GM19463 (cell line): ENCODE measurements at regions not wholly inside any gene's neighbourhood (a gene's known extent, or its start where the extent isn't known, plus 50 kb on each side); places are given as distances from the start of the nearest gene placed in this dataset.
"Not testable (repeated sequence)": the region's sequence is repeated elsewhere in the genome, so short reads cannot be mapped to it uniquely, and the experiment has no call there.

Experiments used
- ATAC-seq: cut with Tn5 transposase; IDR thresholded peaks from one replicate; pipeline ENCODE4 v1.9.1; 2021; ENCODE audit warnings: mild to moderate bottlenecking, moderate library complexity; ENCODE audit not compliant: unreplicated experiment

DNA sequence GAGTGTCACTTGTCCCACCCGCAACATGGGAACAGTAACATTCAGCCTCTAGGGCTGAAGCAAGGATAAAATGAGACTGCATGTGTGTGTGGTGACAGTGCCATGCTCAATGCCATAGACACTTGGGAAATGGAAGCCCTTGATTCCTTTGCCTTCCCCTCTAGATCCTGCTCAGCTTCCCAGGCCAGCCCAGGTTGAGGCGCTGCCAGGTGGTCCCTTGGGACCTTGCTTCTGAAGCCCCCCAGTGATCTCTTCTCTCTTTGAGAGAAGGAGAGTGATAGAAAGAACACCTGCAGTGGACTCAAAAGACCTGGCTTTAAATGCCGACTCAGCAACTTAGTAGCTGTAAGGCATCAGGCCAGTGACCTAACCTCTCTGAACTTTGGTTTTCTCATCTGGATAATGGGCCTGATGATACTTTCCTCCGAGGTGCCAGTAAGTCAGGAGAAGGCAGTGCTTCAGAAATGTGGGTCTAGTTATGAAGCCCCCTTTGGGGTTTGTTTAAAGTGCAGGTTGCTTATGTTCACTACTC lies 144.5 kb downstream of the RPLP1 start:
- ATAC-seq = no peak

DNA sequence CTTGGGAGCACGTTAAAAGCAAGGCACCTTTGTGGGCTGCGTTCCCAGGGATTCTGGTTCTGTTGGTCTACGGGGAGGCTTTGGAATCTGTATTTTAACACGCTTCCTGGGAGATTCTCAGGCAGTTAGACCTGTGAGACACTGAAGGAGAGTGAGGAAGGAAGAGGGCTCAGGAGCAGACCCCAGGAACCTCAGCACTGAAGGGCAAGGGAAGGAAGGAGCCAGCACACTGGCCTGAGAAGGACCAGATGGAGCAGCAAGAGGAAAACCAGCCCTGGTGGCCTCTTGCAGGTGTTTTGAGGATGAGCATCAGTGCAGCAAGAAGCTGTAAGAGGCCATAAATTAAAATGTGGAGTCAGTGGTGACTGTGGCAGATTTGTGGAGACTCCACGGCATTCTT lies 146.7 kb downstream of the RPLP1 start:
- ATAC-seq = no peak

DNA sequence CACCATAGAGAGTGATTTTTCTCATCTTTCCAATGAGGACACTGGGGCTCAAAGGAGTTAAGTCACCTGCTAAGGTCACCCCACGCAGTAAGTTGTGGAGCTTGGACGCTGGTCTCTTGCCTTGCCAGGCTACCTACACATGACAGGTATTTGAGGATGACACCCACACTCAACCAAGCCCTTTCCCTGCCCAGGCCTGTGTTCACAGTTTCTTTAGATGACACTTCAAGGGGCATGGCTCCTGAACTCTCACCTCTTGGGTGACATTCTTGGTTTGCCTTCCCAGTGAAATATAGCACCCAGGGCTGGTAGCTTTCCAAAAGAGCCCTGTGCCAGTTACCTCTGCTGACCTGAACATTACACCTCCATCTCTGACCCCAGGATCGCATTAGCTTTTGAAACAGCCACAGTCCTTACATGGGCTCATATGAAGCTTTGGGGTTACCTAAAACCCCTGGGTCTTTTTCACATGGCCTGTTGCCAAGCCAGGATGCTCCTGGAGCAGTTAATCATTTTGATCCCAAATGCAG lies 148.0 kb downstream of the RPLP1 start:
- ATAC-seq = no peak

DNA sequence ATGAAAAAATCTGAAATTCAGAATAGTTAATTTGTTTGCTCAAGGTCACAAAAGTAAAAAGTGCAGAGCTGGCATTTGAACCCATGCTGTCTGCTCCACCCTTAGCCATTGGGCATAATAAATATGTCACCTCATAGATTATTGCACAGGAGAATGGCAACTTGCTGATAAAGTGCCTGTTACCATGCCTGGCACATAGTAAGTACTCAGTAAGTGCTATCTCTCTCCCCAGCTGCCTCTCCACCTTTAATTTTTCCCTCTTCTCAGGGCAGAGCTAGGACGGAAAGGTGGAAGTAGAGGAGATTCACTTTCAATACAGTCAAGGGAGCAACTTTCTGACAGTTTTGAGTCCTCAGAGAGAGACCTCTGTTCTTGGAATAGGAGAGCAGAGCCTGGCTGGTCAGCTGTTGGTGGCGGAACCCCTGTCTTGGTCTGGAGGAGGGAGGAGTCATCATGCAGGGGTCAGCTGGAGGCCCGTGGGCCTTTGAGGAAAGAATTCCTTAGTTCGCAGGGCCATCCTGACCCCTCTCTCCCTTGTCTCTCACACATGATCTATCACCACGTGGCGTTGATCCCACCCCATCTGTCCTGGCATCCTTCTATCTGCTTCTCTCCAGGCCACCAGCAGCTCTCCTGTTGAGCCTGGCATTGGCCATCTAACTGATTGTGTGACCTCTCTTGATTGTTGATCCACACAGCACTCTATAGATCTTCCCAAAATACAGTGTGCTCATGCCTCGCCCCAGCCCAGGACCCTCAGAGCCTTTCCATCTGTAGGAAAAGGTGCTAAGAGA lies 149.3 kb downstream of the RPLP1 start:
- ATAC-seq = no peak

DNA sequence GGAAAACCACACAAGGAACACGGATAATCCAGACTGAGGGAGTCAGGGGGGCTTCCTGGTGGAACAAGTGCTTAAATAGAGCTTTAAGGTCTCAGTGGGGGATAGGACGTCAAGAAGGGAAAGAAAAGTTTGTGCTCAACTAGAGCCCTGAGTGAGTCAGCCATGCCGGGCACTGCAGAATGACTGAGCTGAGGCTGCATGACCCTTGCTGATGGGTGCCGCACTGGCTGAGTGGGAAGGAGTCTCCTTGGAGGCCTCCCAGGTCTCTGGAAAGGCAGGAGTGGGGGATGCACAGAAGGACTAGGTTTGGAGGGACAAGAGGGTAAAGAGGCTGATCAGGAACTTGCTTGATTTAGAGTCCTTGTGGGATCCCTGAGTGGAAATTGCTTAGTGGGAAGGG lies 150.3 kb downstream of the RPLP1 start:
- ATAC-seq = no peak

DNA sequence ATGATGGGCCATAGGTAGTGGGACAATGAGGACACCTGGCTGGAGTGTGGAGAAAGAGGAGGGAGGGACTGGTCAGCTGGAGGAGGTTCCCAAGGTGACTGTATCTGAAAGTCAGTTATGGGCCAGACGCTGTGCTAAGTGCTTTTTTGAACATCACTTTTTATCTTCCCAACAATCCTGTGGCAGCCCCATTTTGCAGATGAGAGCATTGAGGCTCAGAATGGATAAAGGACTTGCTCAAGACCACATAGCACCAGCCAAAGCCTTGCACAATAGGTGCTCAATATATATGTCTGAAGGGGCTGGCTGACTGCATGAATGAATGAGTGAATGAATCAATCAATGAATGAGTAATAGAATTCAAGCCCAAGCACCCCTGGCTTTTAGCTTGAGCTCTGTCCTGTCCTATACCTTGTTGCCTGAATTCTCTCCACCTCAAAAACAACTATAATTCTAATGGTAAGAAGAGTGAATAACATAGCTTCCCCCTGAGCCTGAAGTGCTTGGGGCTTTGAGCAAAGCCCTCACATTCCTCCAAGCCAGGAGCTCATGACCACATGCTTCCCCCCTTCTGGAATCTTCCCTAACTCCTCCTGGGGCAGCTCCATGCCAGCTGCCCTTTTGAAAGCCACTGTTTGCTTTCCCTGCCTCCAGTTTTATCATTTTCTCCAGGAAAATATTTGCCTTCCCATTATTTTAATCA lies 150.9 kb downstream of the RPLP1 start:
- ATAC-seq = no peak

DNA sequence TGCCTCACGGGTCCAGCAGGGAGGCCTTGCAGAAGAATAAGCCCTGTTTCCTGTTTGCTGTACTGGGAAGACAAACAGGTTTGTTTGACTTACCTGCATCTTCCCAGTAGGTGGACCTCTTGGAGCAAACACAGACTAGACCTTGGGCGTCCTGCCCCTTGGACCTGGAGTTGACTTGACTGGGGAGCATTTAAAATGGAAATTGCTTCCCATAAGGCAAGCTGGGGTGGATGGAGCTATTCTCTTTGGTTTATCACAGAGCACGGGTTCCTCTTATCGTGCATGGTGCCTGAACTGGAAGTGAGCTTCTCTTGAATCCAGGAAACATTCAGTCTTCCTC lies 151.4 kb downstream of the RPLP1 start:
- no peak for ATAC-seq

DNA sequence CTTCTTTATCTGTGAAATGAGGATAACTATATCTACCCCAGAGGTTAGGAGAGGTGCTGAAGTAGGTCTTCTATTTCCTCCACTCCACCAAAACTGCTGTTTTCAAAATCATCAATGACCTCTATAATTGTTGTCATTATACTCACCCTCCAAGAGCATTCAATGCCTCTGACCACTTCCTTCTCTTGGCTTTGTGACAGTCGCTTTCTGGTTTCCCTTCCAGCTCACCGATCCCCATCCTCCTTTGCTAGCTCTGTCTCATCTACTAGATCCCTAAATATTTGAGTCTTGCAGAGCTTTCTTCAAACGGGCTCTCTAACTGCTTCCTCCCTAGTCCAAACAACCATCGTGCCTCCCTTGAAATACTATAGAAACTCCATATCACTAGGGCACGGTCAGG lies 153.5 kb downstream of the RPLP1 start:
- no peak for ATAC-seq

DNA sequence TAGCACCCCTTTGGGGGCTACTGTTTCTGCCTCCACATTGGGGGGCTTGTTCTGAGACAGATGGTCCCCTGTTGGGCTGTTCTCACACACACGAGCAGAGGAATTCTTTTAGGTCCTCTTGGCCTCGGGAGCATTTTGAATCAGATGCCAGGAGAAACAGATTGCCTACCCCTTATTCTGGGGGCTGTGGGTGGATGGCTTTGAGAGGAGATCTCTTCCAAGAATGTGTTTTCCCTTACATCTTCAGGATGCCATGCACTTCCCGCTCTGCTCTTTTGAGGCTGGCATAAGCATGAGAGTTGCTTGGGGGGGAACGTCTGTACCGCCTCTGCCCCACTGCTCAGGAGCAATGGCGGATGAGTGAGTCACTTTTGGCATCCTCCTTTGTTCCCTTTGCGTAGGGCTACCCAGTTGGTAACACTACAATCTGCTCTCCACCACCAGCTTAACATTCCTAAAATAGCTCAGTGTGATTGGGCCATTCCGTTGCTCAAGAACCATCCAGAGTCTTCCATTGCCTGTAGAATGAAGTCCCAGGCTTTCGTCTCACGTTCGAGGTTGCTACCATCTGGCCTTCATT lies 154.4 kb downstream of the RPLP1 start:
- no peak for ATAC-seq

DNA sequence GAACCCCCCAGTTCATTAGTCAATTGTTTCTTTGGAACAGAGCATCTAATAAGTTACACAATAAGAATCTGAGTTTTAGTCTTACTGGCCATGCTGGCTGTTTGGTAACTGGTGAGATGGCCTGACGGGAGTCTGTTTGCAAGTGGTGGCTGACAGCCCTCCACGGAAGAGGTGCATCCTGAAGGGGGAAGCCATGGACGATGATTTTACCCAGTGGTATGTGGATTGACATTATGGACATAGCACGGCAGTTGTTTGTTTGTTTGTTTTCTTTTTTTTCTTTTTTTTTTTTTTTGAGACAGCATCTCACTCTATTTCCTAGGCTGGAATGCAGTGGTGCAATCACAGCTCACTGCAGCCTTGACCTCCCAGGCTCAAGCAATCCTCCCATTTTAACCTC lies 156.0 kb downstream of the RPLP1 start:
- no peak for ATAC-seq

DNA sequence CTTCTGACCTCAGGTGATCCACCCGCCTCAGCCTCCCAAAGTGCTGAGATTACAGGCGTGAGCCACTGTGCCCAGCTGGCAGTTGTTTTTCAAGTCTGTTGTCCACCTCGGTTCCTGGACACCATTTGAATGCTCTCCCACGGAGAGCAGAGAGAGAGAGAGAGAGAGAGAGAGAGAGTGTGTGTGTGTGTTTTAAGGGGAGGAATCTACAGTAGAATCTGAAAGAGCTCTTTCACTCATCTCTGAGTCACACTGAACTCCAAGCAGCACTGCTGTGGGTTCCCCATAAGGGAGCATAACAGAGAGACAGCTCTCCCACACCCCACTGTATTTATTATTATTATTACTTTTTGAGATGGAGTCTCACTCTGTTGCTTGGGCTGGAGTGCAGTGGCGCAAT lies 156.6 kb downstream of the RPLP1 start:
- no peak for ATAC-seq

DNA sequence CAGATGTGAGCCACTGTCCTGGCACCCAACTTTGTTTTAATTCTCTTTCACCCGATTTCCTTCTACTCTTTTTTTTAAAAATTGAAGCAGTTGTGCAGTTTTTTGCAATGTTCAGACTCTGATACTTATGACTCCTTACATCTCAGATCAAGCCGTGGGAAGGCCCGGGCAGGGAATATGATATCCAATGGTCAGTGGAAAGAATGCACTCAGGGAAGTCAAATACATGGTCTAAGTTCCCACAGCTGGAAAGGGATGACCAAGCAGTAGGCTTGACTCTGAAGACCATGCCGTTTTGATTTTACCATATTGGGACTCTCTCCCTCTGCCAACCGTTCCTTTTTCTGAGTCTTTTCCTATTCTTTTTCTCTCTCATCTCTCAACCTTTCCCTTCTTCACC lies 157.2 kb downstream of the RPLP1 start:
- ATAC-seq = no peak

DNA sequence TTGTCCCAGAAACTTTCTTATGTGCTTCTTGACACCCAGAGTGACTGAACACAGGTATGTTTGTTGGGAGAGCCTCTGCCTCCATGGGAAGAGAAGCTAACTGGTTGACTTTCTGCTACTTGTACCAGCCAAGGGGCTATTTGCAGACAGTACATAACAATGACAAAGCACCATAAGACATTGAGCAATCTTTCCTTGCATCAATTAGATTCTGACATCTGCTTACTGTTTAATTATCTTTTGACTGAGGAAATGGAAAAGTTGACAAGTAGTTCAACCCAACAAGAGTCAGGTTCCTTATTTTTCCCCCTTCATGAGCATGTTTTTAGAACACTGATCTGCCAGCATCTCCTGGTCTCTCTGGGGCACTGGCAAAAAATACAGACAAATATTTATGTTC lies 157.7 kb downstream of the RPLP1 start:
- ATAC-seq = no peak

DNA sequence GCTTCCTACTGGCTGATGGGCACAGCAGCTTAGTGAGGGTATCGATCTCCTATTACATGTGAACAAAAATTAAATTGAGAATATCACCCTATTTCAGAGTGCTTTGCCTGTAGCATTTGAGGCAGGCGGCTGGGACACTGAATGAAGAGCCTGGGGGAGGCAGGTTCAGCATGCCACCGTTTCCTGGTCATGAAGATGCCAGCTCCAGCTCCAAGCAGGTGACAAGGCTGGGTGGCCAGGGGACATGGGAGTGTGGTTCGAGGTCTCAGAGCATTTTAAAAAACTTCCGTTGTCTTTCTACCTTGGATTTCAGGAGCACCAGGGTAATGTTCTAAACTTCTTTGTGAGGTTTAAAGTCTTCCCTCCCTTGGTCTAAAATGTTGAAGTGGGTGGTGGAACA lies 158.2 kb downstream of the RPLP1 start:
- no peak for ATAC-seq

DNA sequence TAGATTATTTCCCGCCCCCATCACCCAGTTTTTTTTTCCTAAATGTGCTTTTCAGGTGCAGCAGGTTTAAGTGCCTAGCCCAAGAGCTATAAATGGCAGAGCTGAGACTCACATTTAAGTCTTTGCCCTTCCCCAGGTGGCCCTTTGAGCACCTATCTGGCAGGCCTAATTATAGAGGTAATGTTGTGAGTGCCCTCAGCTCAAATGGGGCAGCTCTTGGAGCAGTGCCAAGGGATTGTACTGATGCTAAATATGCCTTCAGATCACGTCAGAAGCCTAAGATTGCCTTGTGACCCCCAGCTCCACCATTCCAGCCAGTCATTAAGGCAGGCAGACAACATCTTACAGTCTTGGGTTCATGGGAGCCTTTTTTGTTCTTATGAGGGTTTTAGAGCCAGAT lies 159.5 kb downstream of the RPLP1 start:
- no peak for ATAC-seq

DNA sequence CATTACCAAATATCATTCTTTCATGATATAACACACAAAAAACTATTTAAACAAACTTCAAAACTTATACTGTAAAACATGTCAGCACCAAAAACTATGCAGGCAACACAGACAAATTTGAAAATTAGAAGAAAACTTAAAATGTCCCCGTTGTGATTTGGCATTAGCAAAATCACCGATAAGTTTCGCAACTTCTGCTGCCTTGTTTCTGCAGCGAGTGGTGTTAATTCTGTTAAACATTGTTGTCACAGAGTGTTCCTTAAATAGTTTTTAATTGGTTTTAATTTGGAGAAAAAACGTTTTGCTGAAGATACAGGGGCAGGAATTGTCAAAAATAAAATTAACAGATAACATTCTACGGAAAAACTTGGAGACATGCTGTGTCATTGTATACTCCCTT lies 160.6 kb downstream of the RPLP1 start:
- ATAC-seq = no peak

DNA sequence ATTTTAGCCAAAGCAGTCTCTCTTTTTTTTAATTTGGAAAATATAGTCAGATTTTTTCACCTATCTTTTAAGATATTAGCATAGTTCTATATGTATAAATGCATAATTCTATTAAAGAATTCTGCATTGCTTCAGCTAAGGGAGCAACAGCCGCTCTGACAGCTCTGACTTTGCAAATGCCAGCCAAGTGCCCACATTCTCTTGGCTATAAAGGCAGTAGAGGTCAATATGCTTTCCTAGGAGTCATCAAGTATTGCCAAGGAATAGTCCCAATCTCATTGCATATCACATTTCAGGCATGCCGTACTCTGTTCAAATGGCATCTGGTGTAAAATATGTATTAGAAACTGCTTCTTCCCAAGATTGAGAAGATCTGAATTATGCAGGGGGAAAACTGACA lies 161.4 kb downstream of the RPLP1 start:
- no peak for ATAC-seq

DNA sequence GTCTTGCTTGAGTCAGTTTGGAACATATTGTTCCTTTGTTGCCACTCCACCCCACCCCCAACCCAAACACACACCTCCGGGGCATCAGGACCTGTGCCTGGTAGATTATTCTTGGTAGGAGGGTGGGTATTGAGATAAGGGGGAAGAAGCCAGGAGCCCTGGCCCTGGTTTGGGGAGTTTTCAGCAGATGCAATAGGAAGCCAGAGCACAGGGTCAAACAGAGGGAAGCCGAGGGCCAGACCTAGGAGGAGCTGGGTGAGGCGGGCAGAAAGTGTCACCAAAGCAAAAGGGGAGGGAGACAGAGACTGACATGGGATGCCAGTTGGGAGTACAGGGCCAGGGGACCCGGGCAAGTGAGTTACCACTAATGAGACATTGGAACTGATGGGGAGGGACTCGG lies 163.1 kb downstream of the RPLP1 start:
- no peak for ATAC-seq

DNA sequence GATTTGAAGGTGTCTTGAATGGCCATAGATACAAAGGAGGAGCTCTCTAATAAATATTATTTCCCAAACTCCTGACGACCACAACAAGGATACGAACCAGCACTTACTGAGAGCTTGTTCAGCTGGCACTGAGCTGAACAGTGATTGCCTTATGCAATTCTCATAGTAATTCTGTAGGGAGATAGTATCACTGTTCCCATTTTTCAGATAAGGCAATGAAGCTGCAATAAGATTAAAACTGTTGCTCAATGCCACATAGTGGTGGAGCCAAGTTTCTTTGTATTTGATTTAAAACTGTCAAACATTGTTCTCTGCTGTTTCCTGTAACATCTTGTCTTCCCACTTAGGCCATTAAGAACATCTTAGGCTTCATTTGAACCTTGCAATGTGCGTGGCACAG lies 163.9 kb downstream of the RPLP1 start:
- no peak for ATAC-seq

DNA sequence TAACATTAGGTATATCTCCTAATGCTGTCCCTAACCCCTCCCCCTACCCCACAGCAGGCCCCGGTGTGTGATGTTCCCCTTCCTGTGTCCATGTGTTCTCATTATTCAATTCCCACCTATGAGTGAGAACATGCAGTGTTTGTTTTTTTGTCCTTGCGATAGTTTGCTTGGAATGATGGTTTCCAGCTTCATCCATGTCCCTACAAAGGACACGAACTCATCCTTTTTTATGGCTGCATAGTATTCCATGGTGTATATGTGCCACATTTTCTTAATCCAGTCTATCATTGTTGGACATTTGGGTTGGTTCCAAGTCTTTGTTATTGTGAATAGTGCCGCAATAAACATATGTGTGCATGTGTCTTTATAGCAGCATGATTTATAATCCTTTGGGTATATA lies 164.5 kb downstream of the RPLP1 start:
- not testable (repeated sequence) for ATAC-seq

DNA sequence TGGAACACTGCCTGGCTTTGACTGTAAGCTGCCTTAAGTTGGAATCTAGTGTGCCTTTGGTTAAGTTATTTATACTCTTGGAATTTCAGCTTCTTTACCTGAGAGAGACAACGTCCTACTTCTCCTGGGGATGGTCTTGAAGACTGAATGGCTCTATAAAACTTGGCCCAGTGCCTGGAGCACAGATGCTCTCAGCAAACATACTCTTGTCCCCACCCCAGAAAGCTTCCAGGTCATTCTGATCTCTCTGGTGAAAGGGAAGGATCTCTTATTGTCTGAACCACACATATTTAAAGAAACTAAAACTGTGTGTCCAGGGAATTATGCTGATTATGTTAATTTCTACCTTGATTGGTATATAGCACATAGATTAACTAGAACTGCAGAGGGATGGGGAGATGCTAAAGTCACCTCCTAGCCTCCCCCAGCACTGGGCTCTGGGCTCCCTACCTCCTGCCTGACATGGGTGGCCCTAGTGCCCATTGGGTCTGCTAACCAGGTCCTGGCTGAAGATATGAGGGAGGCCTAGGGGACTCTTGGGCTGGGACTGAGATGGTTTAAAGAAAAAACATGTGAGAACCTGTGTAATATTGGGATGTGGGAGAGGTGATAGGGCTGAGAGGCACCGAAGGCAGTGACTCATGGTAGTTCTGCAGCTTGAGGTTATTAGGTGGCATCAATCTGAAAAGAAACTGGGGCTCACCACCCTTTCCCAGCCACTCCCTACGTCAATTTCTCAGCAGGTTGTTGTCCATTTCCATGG lies 171.0 kb downstream of the RPLP1 start:
- ATAC-seq = no peak
